Neural cell (in vitro differentiated cells): ENCODE measurements at regions not wholly inside any gene's neighbourhood (a gene's known extent, or its start where the extent isn't known, plus 50 kb on each side); places are given as distances from the start of the nearest gene placed in this dataset.
A peak's percentile ranks its signal among the peaks of the same experiment; 100 is the strongest.

ENCODE experiments used
- H2AFZ ChIP-seq: fragments of 200-600, 300-800 bp; sonication (generic), shearing (Covaris generic); 2 replicates; pipeline ENCODE4 v1.6.0; 2014; ENCODE audit warnings: low read depth, mild to moderate bottlenecking, antibody characterized with exemption, low read length, moderate library complexity
- H3F3A ChIP-seq: fragments of 200-600 bp; shearing (Covaris generic); 2 replicates; pipeline ENCODE4 v1.6.1; 2016; ENCODE audit warnings: mild to moderate bottlenecking, moderate library complexity, mixed read lengths, antibody characterized with exemption, low read length; ENCODE audit not compliant: insufficient read depth, poor library complexity, severe bottlenecking
- H3K27ac ChIP-seq: fragments of 200-600, 300-800 bp; sonication (generic), shearing (Covaris generic); 2 replicates; pipeline ENCODE4 v1.5.1; 2014; ENCODE audit warnings: mild to moderate bottlenecking, low read length, moderate library complexity
- H3K27me3 ChIP-seq: fragments of 300-800, 200-600 bp; sonication (generic), shearing (Covaris generic); 2 replicates; pipeline ENCODE4 v1.6.0; 2014; ENCODE audit warnings: mild to moderate bottlenecking, low read depth, low read length, moderate library complexity; ENCODE audit not compliant: insufficient read depth
- H3K36me3 ChIP-seq: fragments of 300-800, 200-600 bp; sonication (generic), shearing (Covaris generic); 2 replicates; pipeline ENCODE4 v1.5.1; 2014; ENCODE audit warnings: mild to moderate bottlenecking, antibody characterized with exemption, low read length, moderate library complexity; ENCODE audit not compliant: insufficient read depth
- H3K4me2 ChIP-seq: fragments of 300-800, 200-600 bp; sonication (generic), shearing (Covaris generic); 2 replicates; pipeline ENCODE4 v1.6.0; 2014; ENCODE audit warnings: mild to moderate bottlenecking, low read length
- H3K4me3 ChIP-seq: fragments of 300-800, 200-600 bp; sonication (generic), shearing (Covaris generic); 2 replicates; pipeline ENCODE4 v1.5.1; 2014; ENCODE audit warnings: mild to moderate bottlenecking, low read length, moderate library complexity
- H3K79me2 ChIP-seq: fragments of 200-600 bp; shearing (Covaris generic); replicated peaks from 2 replicates; pipeline ENCODE4 v1.6.0; 2014; ENCODE audit warnings: mild to moderate bottlenecking, low read length, moderate library complexity; ENCODE audit not compliant: insufficient read depth
- H3K9ac ChIP-seq: fragments of 300-800, 200-600 bp; sonication (generic), shearing (Covaris generic); 2 replicates; pipeline ENCODE4 v1.6.1; 2016; ENCODE audit warnings: mild to moderate bottlenecking, low read length, mixed read lengths
- H3K9me2 ChIP-seq: fragments of 200-600 bp; shearing (Covaris generic); 2 replicates; pipeline ENCODE4 v1.6.1; 2016; ENCODE audit warnings: mild to moderate bottlenecking, low read length, mixed read lengths; ENCODE audit not compliant: insufficient read depth
- H3K9me3 ChIP-seq: fragments of 200-600, 300-800 bp; sonication (generic), shearing (Covaris generic); 2 replicates; pipeline ENCODE4 v1.6.1; 2016; ENCODE audit warnings: mild to moderate bottlenecking, mixed run types, low read length, moderate library complexity, mixed read lengths
- H4K20me1 ChIP-seq: fragments of 200-600 bp; shearing (Covaris generic); 2 replicates; pipeline ENCODE4 v1.6.1; 2016; ENCODE audit warnings: mild to moderate bottlenecking, mixed run types; ENCODE audit not compliant: insufficient read depth
- CTCF ChIP-seq: fragments of 450-650 bp; IDR thresholded peaks from 2 replicates; pipeline ENCODE4 v1.5.1; 2014; ENCODE audit warnings: antibody characterized with exemption, mild to moderate bottlenecking, moderate library complexity; ENCODE audit not compliant: poor library complexity, severe bottlenecking
- EP300 ChIP-seq: fragments of 450-650 bp; conservative IDR thresholded peaks from 2 replicates; pipeline ENCODE4 v1.6.1; 2014; ENCODE audit warnings: antibody characterized with exemption, mild to moderate bottlenecking, moderate library complexity; ENCODE audit not compliant: poor library complexity, severe bottlenecking
- EZH2 ChIP-seq: fragments of 200-600, 300-800 bp; shearing (Covaris generic), sonication (generic); IDR thresholded peaks from 2 replicates; pipeline ENCODE4 v1.6.1; 2014; ENCODE audit warnings: antibody characterized with exemption, low read length, borderline replicate concordance, mild to moderate bottlenecking; ENCODE audit not compliant: insufficient read depth, poor library complexity, severe bottlenecking
- MXI1 ChIP-seq: fragments of 450-650 bp; conservative IDR thresholded peaks from 2 replicates; pipeline ENCODE4 v1.6.1; 2014; ENCODE audit warnings: antibody characterized with exemption, mild to moderate bottlenecking; ENCODE audit not compliant: poor library complexity, severe bottlenecking
- POLR2AphosphoS5 ChIP-seq: IDR thresholded peaks from 2 replicates; pipeline ENCODE4 v1.6.1; 2012
- RAD21 ChIP-seq: fragments of 450-650 bp; conservative IDR thresholded peaks from 2 replicates; pipeline ENCODE4 v1.6.1; 2014; ENCODE audit warnings: antibody characterized with exemption, mild to moderate bottlenecking, moderate library complexity
- REST ChIP-seq: IDR thresholded peaks from 2 replicates; pipeline ENCODE4 v1.6.1; 2012; ENCODE audit warnings: borderline replicate concordance
- SMC3 ChIP-seq: fragments of 450-650 bp; conservative IDR thresholded peaks from 2 replicates; pipeline ENCODE4 v1.6.1; 2014; ENCODE audit warnings: antibody characterized with exemption, mild to moderate bottlenecking, moderate library complexity; ENCODE audit not compliant: poor library complexity
- TAF1 ChIP-seq: IDR thresholded peaks from 2 replicates; pipeline ENCODE4 v1.6.1; 2012; ENCODE audit warnings: low read depth

- Histone ChIP-seq H3K27me3 (no peaks in the 10 kb centered on the region), H3K9me2 (no peaks in the 10 kb centered on the region), H3K9me3 (no peaks in the 10 kb centered on the region), H3K9ac (no peak overlapping the region), H3K79me2 (no peaks in the 10 kb centered on the region), H3F3A (no peaks in the 10 kb centered on the region), H4K20me1 (no peaks in the 10 kb centered on the region), H3K4me2 (no peak overlapping the region), H3K4me3 (no peak overlapping the region), H3K27ac (no peak overlapping the region), H2AFZ (no peak overlapping the region), H3K36me3 (no peaks in the 10 kb centered on the region)
- no peak for TF ChIP-seq POLR2AphosphoS5
Observed at GRCh38 chr18:60448487-60449267, 76.1 kb upstream of the MC4R start.

GRCh38 chr18:60452421-60452820 lies 79.8 kb upstream of the MC4R start:
- Histone ChIP-seq H3K79me2 (no peaks in the 10 kb centered on the region), H3K36me3 (no peaks in the 10 kb centered on the region), H4K20me1 (no peaks in the 10 kb centered on the region), H3K27ac (no peak overlapping the region), H3K4me3 (no peak overlapping the region), H3K27me3 (no peaks in the 10 kb centered on the region), H3K9ac (no peak overlapping the region), H3K4me2 (no peak overlapping the region), H3F3A (no peaks in the 10 kb centered on the region), H3K9me2 (no peaks in the 10 kb centered on the region), H2AFZ (no peak overlapping the region), H3K9me3 (no peaks in the 10 kb centered on the region)
- TF ChIP-seq EZH2 (no peak), REST (no peak), POLR2AphosphoS5 (peak; percentile 15), TAF1 (no peak)

GRCh38 chr18:60466677-60467076 lies 94.1 kb upstream of the MC4R start:
- Histone ChIP-seq H3F3A (no peaks in the 10 kb centered on the region), H2AFZ (no peak overlapping the region), H3K79me2 (no peaks in the 10 kb centered on the region), H3K4me2 (no peak overlapping the region), H3K9me3 (no peaks in the 10 kb centered on the region), H4K20me1 (no peaks in the 10 kb centered on the region), H3K4me3 (no peak overlapping the region), H3K9ac (no peak overlapping the region), H3K27ac (no peak overlapping the region), H3K9me2 (no peaks in the 10 kb centered on the region), H3K36me3 (no peaks in the 10 kb centered on the region), H3K27me3 (no peaks in the 10 kb centered on the region)
- TF ChIP-seq POLR2AphosphoS5 (no peak), TAF1 (no peak), EZH2 (no peak), SMC3 (no peak), EP300 (no peak), MXI1 (no peak), REST (no peak), CTCF (no peak), RAD21 (no peak)
